ENCODE measurements at regions not wholly inside any gene's neighbourhood (a gene's known extent, or its start where the extent isn't known, plus 50 kb on each side); places are given as distances from the start of the nearest gene placed in this dataset.

DNA sequence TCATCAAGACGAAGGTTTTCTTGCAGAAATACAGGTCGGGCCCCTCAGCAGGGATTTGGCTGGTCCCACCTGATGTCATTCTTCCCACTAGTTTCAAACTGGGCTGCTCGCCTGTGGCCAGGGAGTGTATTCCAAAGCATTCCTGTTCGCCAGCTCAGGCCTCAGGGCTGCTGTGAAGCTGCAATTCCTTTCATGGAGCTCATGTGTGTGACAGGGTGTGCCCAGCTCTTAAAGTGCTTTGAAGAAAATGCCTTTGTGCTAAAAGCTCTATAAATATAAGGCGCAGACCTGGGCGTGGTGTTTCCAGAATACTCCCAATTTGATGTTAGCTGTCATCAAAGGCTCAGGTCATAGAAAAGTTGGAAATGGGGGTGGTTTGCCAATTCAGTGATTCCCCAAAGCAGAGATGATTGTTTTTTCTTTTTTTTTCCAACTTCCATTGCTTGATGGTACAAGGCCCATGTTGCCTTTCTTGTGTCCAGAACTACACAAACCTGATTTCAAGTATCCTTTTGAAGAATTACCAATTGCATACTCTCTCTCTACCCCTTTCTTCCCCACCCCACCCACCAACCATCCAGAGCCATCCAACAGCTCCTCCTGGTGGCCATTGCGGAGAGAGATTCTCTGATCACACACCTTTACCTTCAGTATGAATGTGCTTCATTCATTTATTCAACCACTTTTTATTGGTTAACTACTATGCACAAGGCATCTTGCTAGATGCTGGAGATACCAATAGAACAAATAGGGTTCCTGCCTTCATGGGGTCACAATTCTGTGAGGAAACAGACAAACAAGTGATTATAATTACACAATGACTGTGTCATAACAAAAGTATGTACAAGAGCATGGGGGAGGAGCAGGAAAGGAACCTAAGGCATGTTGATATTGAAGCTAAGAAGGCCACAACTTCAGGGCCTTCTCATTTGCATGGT is 297.3 kb upstream of the LYZL1 start:
- H3K79me2 ChIP-seq (ENCODE audit: control insufficient read depth, insufficient read depth, low read length): no peaks in the 10 kb centered on the region
- H3K27me3 ChIP-seq (replicated peaks in 1 of 2; ENCODE audit: control insufficient read depth in 2 of 2, insufficient read depth in 2 of 2, low read length in 1 of 2): no peaks in the 10 kb centered on the region
- ChIA-PET POLR2A (no interaction called here), RAD21 (ENCODE audit: unreplicated experiment) (interaction anchor here (0.6 to 1.0 kb wide), 5 partner anchors 286 to 1770 kb away, joined by 3 to 8 read pairs (median 3); no protein-coding TSS in a partner anchor), CTCF (interaction anchor here (0.5 to 5.0 kb wide), 15 partner anchors 10 to 415 kb away, joined by 3 to 56 read pairs (median 4); no protein-coding TSS in a partner anchor), SMC1A (ENCODE audit: uncharacterized antibody, unreplicated experiment) (interaction anchor here (0.7 to 3.9 kb wide), 2 partner anchors 202 to 328 kb away, joined by 3 to 15 read pairs; no protein-coding TSS in a partner anchor)
- TF ChIP-seq ZNF217 (IDR thresholded peaks at IDR 0.05): no peak
- TF ChIP-seq SRF (IDR thresholded peaks at IDR 0.05; ENCODE audit: low read depth in 2 of 2, low read length in 2 of 2): no peak
- peak; percentile 83 for TF ChIP-seq SMC3 (IDR thresholded peaks at IDR 0.05; ENCODE audit: borderline replicate concordance, low read length)
- peak; percentile 75 for TF ChIP-seq RAD21 (IDR thresholded peaks at IDR 0.05; ENCODE audit: insufficient read depth, low read depth, low read length)
- TF ChIP-seq ZNF24 (IDR thresholded peaks at IDR 0.05): peak; percentile 74; the same call in 1 of the 2 replicates
- TF ChIP-seq, protein P1, sequence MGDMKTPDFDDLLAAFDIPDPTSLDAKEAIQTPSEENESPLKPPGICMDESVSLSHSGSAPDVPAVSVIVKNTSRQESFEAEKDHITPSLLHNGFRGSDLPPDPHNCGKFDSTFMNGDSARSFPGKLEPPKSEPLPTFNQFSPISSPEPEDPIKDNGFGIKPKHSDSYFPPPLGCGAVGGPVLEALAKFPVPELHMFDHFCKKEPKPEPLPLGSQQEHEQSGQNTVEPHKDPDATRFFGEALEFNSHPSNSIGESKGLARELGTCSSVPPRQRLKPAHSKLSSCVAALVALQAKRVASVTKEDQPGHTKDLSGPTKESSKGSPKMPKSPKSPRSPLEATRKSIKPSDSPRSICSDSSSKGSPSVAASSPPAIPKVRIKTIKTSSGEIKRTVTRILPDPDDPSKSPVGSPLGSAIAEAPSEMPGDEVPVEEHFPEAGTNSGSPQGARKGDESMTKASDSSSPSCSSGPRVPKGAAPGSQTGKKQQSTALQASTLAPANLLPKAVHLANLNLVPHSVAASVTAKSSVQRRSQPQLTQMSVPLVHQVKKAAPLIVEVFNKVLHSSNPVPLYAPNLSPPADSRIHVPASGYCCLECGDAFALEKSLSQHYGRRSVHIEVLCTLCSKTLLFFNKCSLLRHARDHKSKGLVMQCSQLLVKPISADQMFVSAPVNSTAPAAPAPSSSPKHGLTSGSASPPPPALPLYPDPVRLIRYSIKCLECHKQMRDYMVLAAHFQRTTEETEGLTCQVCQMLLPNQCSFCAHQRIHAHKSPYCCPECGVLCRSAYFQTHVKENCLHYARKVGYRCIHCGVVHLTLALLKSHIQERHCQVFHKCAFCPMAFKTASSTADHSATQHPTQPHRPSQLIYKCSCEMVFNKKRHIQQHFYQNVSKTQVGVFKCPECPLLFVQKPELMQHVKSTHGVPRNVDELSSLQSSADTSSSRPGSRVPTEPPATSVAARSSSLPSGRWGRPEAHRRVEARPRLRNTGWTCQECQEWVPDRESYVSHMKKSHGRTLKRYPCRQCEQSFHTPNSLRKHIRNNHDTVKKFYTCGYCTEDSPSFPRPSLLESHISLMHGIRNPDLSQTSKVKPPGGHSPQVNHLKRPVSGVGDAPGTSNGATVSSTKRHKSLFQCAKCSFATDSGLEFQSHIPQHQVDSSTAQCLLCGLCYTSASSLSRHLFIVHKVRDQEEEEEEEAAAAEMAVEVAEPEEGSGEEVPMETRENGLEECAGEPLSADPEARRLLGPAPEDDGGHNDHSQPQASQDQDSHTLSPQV (IDR thresholded peaks at IDR 0.05): no peak
- TF ChIP-seq, protein P2, sequence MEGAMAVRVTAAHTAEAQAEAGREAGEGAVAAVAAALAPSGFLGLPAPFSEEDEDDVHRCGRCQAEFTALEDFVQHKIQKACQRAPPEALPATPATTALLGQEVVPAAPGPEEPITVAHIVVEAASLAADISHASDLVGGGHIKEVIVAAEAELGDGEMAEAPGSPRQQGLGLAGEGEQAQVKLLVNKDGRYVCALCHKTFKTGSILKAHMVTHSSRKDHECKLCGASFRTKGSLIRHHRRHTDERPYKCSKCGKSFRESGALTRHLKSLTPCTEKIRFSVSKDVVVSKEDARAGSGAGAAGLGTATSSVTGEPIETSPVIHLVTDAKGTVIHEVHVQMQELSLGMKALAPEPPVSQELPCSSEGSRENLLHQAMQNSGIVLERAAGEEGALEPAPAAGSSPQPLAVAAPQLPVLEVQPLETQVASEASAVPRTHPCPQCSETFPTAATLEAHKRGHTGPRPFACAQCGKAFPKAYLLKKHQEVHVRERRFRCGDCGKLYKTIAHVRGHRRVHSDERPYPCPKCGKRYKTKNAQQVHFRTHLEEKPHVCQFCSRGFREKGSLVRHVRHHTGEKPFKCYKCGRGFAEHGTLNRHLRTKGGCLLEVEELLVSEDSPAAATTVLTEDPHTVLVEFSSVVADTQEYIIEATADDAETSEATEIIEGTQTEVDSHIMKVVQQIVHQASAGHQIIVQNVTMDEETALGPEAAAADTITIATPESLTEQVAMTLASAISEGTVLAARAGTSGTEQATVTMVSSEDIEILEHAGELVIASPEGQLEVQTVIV (IDR thresholded peaks at IDR 0.05; ENCODE audit: borderline replicate concordance, partially characterized antibody): no peak
- no peak for TF ChIP-seq HCFC1 (IDR thresholded peaks at IDR 0.05; ENCODE audit: low read length)
- TF ChIP-seq, protein P3, sequence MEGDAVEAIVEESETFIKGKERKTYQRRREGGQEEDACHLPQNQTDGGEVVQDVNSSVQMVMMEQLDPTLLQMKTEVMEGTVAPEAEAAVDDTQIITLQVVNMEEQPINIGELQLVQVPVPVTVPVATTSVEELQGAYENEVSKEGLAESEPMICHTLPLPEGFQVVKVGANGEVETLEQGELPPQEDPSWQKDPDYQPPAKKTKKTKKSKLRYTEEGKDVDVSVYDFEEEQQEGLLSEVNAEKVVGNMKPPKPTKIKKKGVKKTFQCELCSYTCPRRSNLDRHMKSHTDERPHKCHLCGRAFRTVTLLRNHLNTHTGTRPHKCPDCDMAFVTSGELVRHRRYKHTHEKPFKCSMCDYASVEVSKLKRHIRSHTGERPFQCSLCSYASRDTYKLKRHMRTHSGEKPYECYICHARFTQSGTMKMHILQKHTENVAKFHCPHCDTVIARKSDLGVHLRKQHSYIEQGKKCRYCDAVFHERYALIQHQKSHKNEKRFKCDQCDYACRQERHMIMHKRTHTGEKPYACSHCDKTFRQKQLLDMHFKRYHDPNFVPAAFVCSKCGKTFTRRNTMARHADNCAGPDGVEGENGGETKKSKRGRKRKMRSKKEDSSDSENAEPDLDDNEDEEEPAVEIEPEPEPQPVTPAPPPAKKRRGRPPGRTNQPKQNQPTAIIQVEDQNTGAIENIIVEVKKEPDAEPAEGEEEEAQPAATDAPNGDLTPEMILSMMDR (IDR thresholded peaks at IDR 0.05 in 2 of 3, conservative IDR thresholded peaks at IDR 0.05 in 1 of 3; ENCODE audit: control insufficient read depth in 2 of 3, extremely low read depth in 1 of 3, insufficient read depth in 1 of 3, low read depth in 3 of 3, low read length in 3 of 3): peak; percentile 57 to 67 (median 64); a peak in 5 of 6 replicates
- 0 out of 2 replicates have a peak, but pooled peaks have one; percentile 13 for TF ChIP-seq YY1 (IDR thresholded peaks at IDR 0.05; ENCODE audit: low read depth, low read length)
- TF ChIP-seq RBBP5 (conservative IDR thresholded peaks at IDR 0.05): no peak
- no peak for DNase-seq (ENCODE audit: low read depth, low spot score)
- H3K4me2 ChIP-seq (ENCODE audit: control insufficient read depth, insufficient read depth): no peak overlapping the region
- no peak overlapping the region for H3K9ac ChIP-seq (ENCODE audit: control insufficient read depth, insufficient read depth, low read length)
- intact Hi-C loops (cut with micrococcal nuclease; ENCODE audit: unreplicated experiment) (loop anchor here (1.0 to 5.0 kb wide), 3 partner anchors 311 to 327 kb away; partner anchors contain the start of gene BAMBI), in situ Hi-C loops (cut with MboI) (loop anchor here (5.0 kb wide), 1 partner anchor 324 kb away; no protein-coding TSS in a partner anchor)
- ATAC-seq: peak; percentile 80
- H3K27ac ChIP-seq (ENCODE audit: control insufficient read depth, insufficient read depth): no peak overlapping the region
- H3K9me3 ChIP-seq (replicated peaks; ENCODE audit: control insufficient read depth, insufficient read depth, low read length): no peaks in the 10 kb centered on the region
- H3K4me1 ChIP-seq (ENCODE audit: control insufficient read depth, insufficient read depth, low read length): no peaks in the 10 kb centered on the region
- H3K4me3 ChIP-seq: no peak overlapping the region
- WGBS (ENCODE audit: insufficient coverage, insufficient replicate concordance, low lambda C conversion rate, missing lambda C conversion rate): 21% methylated on average over 7 of the region's 7 CpGs
- no peak overlapping the region for H2AFZ ChIP-seq (ENCODE audit: control insufficient read depth, low read depth, low read length)
- no peaks in the 10 kb centered on the region for H4K20me1 ChIP-seq (ENCODE audit: control insufficient read depth, insufficient read depth)
- H3K36me3 ChIP-seq (ENCODE audit: control insufficient read depth in 2 of 2, insufficient read depth in 2 of 2, low read length in 1 of 2): no peaks in the 10 kb centered on the region
- no peak for FAIRE-seq
- no TSS peak for BruUV-seq (replicated peaks)

Measured in GM12878 (cell line).